T-helper 2 cell treated with Interferon-gamma antibody and Interleukin-4, amounts not matched to agents 100 ng/mL and 5 ng/mL, for 36 hours (primary cell): ENCODE measurements at regions not wholly inside any gene's neighbourhood (a gene's known extent, or its start where the extent isn't known, plus 50 kb on each side); places are given as distances from the start of the nearest gene placed in this dataset.
"Not testable (repeated sequence)": the region's sequence is repeated elsewhere in the genome, so short reads cannot be mapped to it uniquely, and the experiment has no call there.

Experiments
- intact Hi-C: fragments of 100-400 bp; cut with micrococcal nuclease; formaldehyde crosslinking; loops from one replicate; pipeline ENCODE4 v1.15.1; 2023

- intact Hi-C loops, result no loop called here
Measured at GRCh38 chr5:167271511-167271910, 1019.9 kb upstream of the WWC1 start.

- intact Hi-C loops, result no loop called here
Measured at GRCh38 chr5:167280111-167280510, 1011.3 kb upstream of the WWC1 start.

GRCh38 chr5:167281925-167282324 lies 1009.5 kb upstream of the WWC1 start:
- intact Hi-C loops, result no loop called here

- intact Hi-C loops, result no loop called here
Measured at GRCh38 chr5:167283691-167284090, 1007.8 kb upstream of the WWC1 start.

GRCh38 chr5:167284222-167284890 lies 1007.1 kb upstream of the WWC1 start:
- intact Hi-C loops, result no loop called here

GRCh38 chr5:167285591-167285990 lies 1005.9 kb upstream of the WWC1 start:
- intact Hi-C loops, result no loop called here

GRCh38 chr5:167286891-167287290 lies 1004.6 kb upstream of the WWC1 start:
- intact Hi-C loops, result no loop called here

- intact Hi-C loops, result no loop called here
Measured at GRCh38 chr5:167290478-167290877, 1001.0 kb upstream of the WWC1 start.

GRCh38 chr5:167294882-167295680 lies 996.4 kb upstream of the WWC1 start:
- intact Hi-C loops, result no loop called here

- intact Hi-C loops, result no loop called here
Measured at GRCh38 chr5:167295681-167296005, 995.8 kb upstream of the WWC1 start.

- intact Hi-C loops, result no loop called here
Measured at GRCh38 chr5:167296066-167296465, 995.4 kb upstream of the WWC1 start.

- intact Hi-C loops, result no loop called here
Measured at GRCh38 chr5:167296661-167297060, 994.8 kb upstream of the WWC1 start.

GRCh38 chr5:167299861-167300260 lies 991.6 kb upstream of the WWC1 start:
- intact Hi-C loops, result not testable (repeated sequence)

- intact Hi-C loops, result no loop called here
Measured at GRCh38 chr5:167303582-167303981, 987.9 kb upstream of the WWC1 start.

GRCh38 chr5:167304834-167305469 lies 986.5 kb upstream of the WWC1 start:
- intact Hi-C loops, result no loop called here

GRCh38 chr5:167305591-167306213 lies 985.7 kb upstream of the WWC1 start:
- intact Hi-C loops, result no loop called here

GRCh38 chr5:167307042-167307441 lies 984.4 kb upstream of the WWC1 start:
- intact Hi-C loops, result no loop called here

GRCh38 chr5:167308466-167308865 lies 983.0 kb upstream of the WWC1 start:
- intact Hi-C loops, result no loop called here

GRCh38 chr5:167309941-167310517 lies 981.4 kb upstream of the WWC1 start:
- intact Hi-C loops, result no loop called here

- intact Hi-C loops, result no loop called here
Measured at GRCh38 chr5:167311340-167311739, 980.1 kb upstream of the WWC1 start.

GRCh38 chr5:167312225-167312624 lies 979.2 kb upstream of the WWC1 start:
- intact Hi-C loops, result no loop called here

GRCh38 chr5:167315762-167316161 lies 975.7 kb upstream of the WWC1 start:
- intact Hi-C loops, result no loop called here
